K562 (cell line): ENCODE measurements at regions not wholly inside any gene's neighbourhood (a gene's known extent, or its start where the extent isn't known, plus 50 kb on each side); places are given as distances from the start of the nearest gene placed in this dataset.

Experiments
- CEBPG ChIP-seq, 3 experiments: fragments of 200-800 bp in 1 of 3; sonication (Bioruptor generic) in 1 of 3; sonication (generic) in 1 of 3; formaldehyde crosslinking in 1 of 3; IDR thresholded peaks in 2 of 3; conservative IDR thresholded peaks in 1 of 3; 2 replicates each; pipeline versions ENCODE4 v1.6.1 to v1.8.0; 2016 to 2022; ENCODE audit warnings: missing compliant biosample characterization in 2 of 3, missing genetic modification characterization in 2 of 3, mild to moderate bottlenecking in 1 of 3, missing genetic modification reagents in 1 of 3
- CUX1 ChIP-seq: fragments of 200-800 bp; sonication (Bioruptor generic); IDR thresholded peaks from 2 replicates; pipeline ENCODE4 v1.6.1; 2016; ENCODE audit warnings: missing genetic modification characterization, missing compliant biosample characterization
- ESRRB ChIP-seq: fragments of 250-450 bp; sonication (Bioruptor Pico); IDR thresholded peaks from 2 replicates; pipeline ENCODE4 v1.5.0; 2020; ENCODE audit warnings: mild to moderate bottlenecking, moderate library complexity, borderline replicate concordance
- GABPB2 ChIP-seq: fragments of 250-450 bp; sonication (Bioruptor Pico); conservative IDR thresholded peaks from 2 replicates; pipeline ENCODE4 v1.5.1; 2021; ENCODE audit warnings: mild to moderate bottlenecking
- HES1 ChIP-seq: fragments of 450-650 bp; IDR thresholded peaks from 2 replicates; pipeline ENCODE4 v1.6.1; 2016; ENCODE audit warnings: low read depth, mild to moderate bottlenecking, moderate library complexity
- HEY1 ChIP-seq: fragments of 250-450 bp; sonication (Bioruptor Pico); IDR thresholded peaks from 2 replicates; pipeline ENCODE4 v1.5.0; 2020; ENCODE audit warnings: mild to moderate bottlenecking, moderate library complexity, borderline replicate concordance
- HMG20A ChIP-seq: fragments of 450-650 bp; formaldehyde crosslinking; conservative IDR thresholded peaks from 2 replicates; pipeline ENCODE4 v1.4.0; 2020; ENCODE audit warnings: mild to moderate bottlenecking, mixed read lengths
- HNRNPH1 ChIP-seq: fragments of 200-400 bp; formaldehyde crosslinking; optimal IDR thresholded peaks from 2 replicates; pipeline ENCODE3; 2017; ENCODE audit warnings: low read depth, mild to moderate bottlenecking, low read length, moderate library complexity
- ID3 ChIP-seq, 2 experiments: fragments of 250-450 bp in 1 of 2; fragments of 450-650 bp in 1 of 2; sonication (Bioruptor Pico) in 1 of 2; IDR thresholded peaks; 2 replicates each; pipeline versions ENCODE4 v1.6.1 to v1.8.0; 2016 to 2021; ENCODE audit warnings: mild to moderate bottlenecking in 2 of 2, moderate library complexity in 2 of 2, missing compliant biosample characterization in 1 of 2, missing genetic modification characterization in 1 of 2
- SNIP1 ChIP-seq: fragments of 450-650 bp; IDR thresholded peaks from 2 replicates; pipeline ENCODE4 v1.7.1; 2017; ENCODE audit warnings: low read depth, mild to moderate bottlenecking
- SNRNP70 ChIP-seq: fragments of 200-400 bp; formaldehyde crosslinking; optimal IDR thresholded peaks from 2 replicates; pipeline ENCODE3; 2017; ENCODE audit warnings: low read depth, low read length
- TCF3 ChIP-seq: sonication (generic); formaldehyde crosslinking; IDR thresholded peaks from 2 replicates; pipeline ENCODE4 v1.4.0; 2020; ENCODE audit warnings: mild to moderate bottlenecking, missing genetic modification reagents
- YY1 ChIP-seq, 3 experiments: IDR thresholded peaks; 2 replicates each; pipeline ENCODE4 v1.6.1; 2011; ENCODE audit warnings: low read length in 2 of 3, mild to moderate bottlenecking in 2 of 3, moderate library complexity in 2 of 3, borderline replicate concordance in 1 of 3, control low read depth in 1 of 3, low read depth in 1 of 3; ENCODE audit not compliant: insufficient read depth in 3 of 3, insufficient replicate concordance in 2 of 3, control insufficient read depth in 1 of 3, insufficient read length in 1 of 3; ENCODE audit errors: extremely low read depth in 1 of 3
- ZC3H11A ChIP-seq: IDR thresholded peaks from 2 replicates; pipeline ENCODE4 v1.6.1; 2012; ENCODE audit warnings: low read depth, low read length, improper control_type of control experiment
- ZFP36 ChIP-seq: fragments of 150-350 bp; IDR thresholded peaks from 2 replicates; pipeline ENCODE4 v1.6.1; 2018; ENCODE audit warnings: low read length, low read depth; ENCODE audit not compliant: partially characterized antibody
- ZNF133 ChIP-seq: fragments of 250-450 bp; sonication (Bioruptor Pico); IDR thresholded peaks from 2 replicates; pipeline ENCODE4 v1.4.0; 2020; ENCODE audit warnings: mild to moderate bottlenecking
- ZNF224 ChIP-seq: sonication (generic); formaldehyde crosslinking; IDR thresholded peaks from 2 replicates; pipeline ENCODE4 v1.8.0; 2022; ENCODE audit warnings: mild to moderate bottlenecking, missing genetic modification reagents
- ZNF324 ChIP-seq: fragments of 250-450 bp; sonication (Bioruptor Pico); IDR thresholded peaks from 2 replicates; pipeline ENCODE4 v1.4.0; 2020; ENCODE audit warnings: mild to moderate bottlenecking
- ZNF436 ChIP-seq: fragments of 250-450, 450-650 bp; sonication (Bioruptor Pico); formaldehyde crosslinking; IDR thresholded peaks from 2 replicates; pipeline ENCODE4 v1.7.0; 2020; ENCODE audit warnings: mild to moderate bottlenecking
- ZNF57 ChIP-seq: fragments of 450-650 bp; formaldehyde crosslinking; IDR thresholded peaks from 2 replicates; pipeline ENCODE4 v1.4.0; 2020; ENCODE audit warnings: mild to moderate bottlenecking, moderate library complexity
- ZNF699 ChIP-seq: fragments of 250-450 bp; sonication (Bioruptor Pico); IDR thresholded peaks from 2 replicates; pipeline ENCODE4 v1.8.0; 2021; ENCODE audit warnings: mild to moderate bottlenecking, moderate library complexity; ENCODE audit not compliant: insufficient replicate concordance

DNA sequence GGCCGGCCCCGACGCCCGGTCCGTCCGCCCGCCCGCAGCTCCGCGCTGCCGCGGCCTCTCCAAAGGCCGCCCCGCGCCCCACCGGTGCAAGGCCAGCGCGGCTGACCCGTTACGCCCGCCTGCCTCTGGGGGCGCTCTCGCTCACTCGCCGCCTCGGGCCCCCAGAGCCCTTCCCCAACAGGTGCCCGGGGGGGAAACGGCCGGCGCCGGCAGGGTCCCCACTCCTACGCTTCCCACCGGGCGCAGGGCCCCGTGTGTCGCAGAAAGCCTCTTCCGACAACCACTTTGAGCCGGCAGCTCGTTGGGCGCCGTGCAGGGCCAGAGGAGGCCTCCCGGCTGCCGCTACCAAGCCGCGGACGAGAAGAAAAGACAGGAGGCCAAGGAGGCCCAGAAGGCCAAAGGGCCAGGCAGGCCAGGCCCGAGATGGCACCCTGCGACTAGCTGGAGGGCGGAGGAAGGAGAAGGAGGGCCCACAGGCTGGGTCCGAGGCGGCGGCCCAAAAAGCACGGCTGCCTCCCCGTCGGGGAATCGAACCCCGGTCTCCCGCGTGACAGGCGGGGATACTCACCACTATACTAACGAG is 64.9 kb upstream of the FCGR2A start (continued):
- no peak for TF ChIP-seq CUX1
- TF ChIP-seq SNRNP70: no peak
- TF ChIP-seq HMG20A (CRISPR knock-in tag): no peak
- TF ChIP-seq ZNF57: no peak
- TF ChIP-seq ESRRB (CRISPR knock-in tag): no peak
- no peak for TF ChIP-seq GABPB2 (CRISPR knock-in tag)
- TF ChIP-seq ZC3H11A: no peak
- TF ChIP-seq CEBPG (CRISPR knock-in tag; IDR thresholded peaks at IDR 0.05): no peak
- no peak for TF ChIP-seq CEBPG (tag; conservative IDR thresholded peaks at IDR 0.05 in 1 of 2, IDR thresholded peaks at IDR 0.05 in 1 of 2)
- no peak for TF ChIP-seq SNIP1
- TF ChIP-seq TCF3 (CRISPR knock-in tag): no peak
- no peak for TF ChIP-seq ZNF324 (CRISPR knock-in tag)
- no peak; the same call in 1 of the 2 replicates for TF ChIP-seq HES1
- TF ChIP-seq ID3 (CRISPR knock-in tag; IDR thresholded peaks at IDR 0.05): no peak
- TF ChIP-seq ID3 (tag; IDR thresholded peaks at IDR 0.05): peak; percentile 65
- TF ChIP-seq YY1 (IDR thresholded peaks at IDR 0.05; ENCODE audit: borderline replicate concordance in 1 of 3, control insufficient read depth in 1 of 3, extremely low read depth in 1 of 3, insufficient read depth in 3 of 3, insufficient read length in 1 of 3, insufficient replicate concordance in 2 of 3, low read depth in 1 of 3, low read length in 2 of 3): peak in 1 of 3 experiments; percentile 46
- TF ChIP-seq ZNF224 (CRISPR knock-in tag): 0 out of 2 replicates have a peak, but pooled peaks have one; percentile 35
- no peak for TF ChIP-seq ZNF133 (CRISPR knock-in tag)
- no peak for TF ChIP-seq ZNF699 (CRISPR knock-in tag)
- no peak for TF ChIP-seq ZFP36
- no peak for TF ChIP-seq HEY1 (CRISPR knock-in tag)
- no peak for TF ChIP-seq ZNF436 (CRISPR knock-in tag)
- TF ChIP-seq HNRNPH1: no peak
